IMR-90 (cell line): ENCODE measurements at regions not wholly inside any gene's neighbourhood (a gene's known extent, or its start where the extent isn't known, plus 50 kb on each side); places are given as distances from the start of the nearest gene placed in this dataset.

Experiments used
- ATAC-seq: fragments of 200-7000 bp; cut with Tn5 transposase; 2 replicates; pipeline ENCODE4 v1.9.1; 2020; ENCODE audit warnings: low read depth, mild to moderate bottlenecking, moderate library complexity
- BruUV-seq: library from RNA; stranded (reverse); fragments of 400-500 nt; replicated peaks from 2 replicates; lab custom pipeline; 2021; lab: Mats Ljungman, UMichigan
- CTCF ChIA-PET: fragments of 300-600 bp; formaldehyde crosslinking; extraction: SDS; loops from one replicate; lab custom pipeline; 2021; ENCODE audit warnings: antibody characterized with exemption; lab: Yijun Ruan, JAX
- POLR2A ChIA-PET: fragments of 300-600 bp; sonication (Branson Sonifier 250); formaldehyde crosslinking; loops from one replicate; lab custom pipeline; 2022; ENCODE audit warnings: antibody characterized with exemption; ENCODE audit not compliant: unreplicated experiment; lab: Charles Lee
- DNase-seq: peaks from one replicate; pipeline ENCODE4 v3.0.0; 2013
- H2AFZ ChIP-seq: replicated peaks from 2 replicates; pipeline ENCODE3; 2013; ENCODE audit warnings: low read length, mild to moderate bottlenecking; ENCODE audit not compliant: poor library complexity
- H2AK5ac ChIP-seq: 2 replicates; pipeline ENCODE4 v1.6.1; 2013; ENCODE audit warnings: low read depth, low read length, inconsistent platforms
- H2AK9ac ChIP-seq: replicated peaks from 2 replicates; pipeline ENCODE3; 2013; ENCODE audit warnings: mild to moderate bottlenecking, low read depth, low read length, moderate library complexity; ENCODE audit not compliant: poor library complexity
- H2BK120ac ChIP-seq: 2 replicates; pipeline ENCODE4 v1.6.1; 2013; ENCODE audit warnings: low read depth, low read length, inconsistent platforms
- H2BK15ac ChIP-seq: 3 replicates; pipeline ENCODE4 v1.6.1; 2013; ENCODE audit warnings: low read depth, low read length, inconsistent platforms
- H2BK20ac ChIP-seq: 2 replicates; pipeline ENCODE4 v1.6.1; 2013; ENCODE audit warnings: low read depth, mild to moderate bottlenecking, inconsistent platforms, low read length, moderate library complexity
- H2BK5ac ChIP-seq: 2 replicates; pipeline ENCODE4 v1.6.1; 2013; ENCODE audit warnings: mild to moderate bottlenecking, low read depth, low read length, inconsistent platforms; ENCODE audit not compliant: poor library complexity, severe bottlenecking
- H3K14ac ChIP-seq: replicated peaks from 2 replicates; pipeline ENCODE4 v1.6.1; 2013; ENCODE audit warnings: low read depth, low read length, inconsistent platforms
- H3K18ac ChIP-seq: 2 replicates; pipeline ENCODE4 v1.6.1; 2013; ENCODE audit warnings: low read depth, low read length, control low read depth
- H3K23ac ChIP-seq: 2 replicates; pipeline ENCODE4 v1.6.1; 2013; ENCODE audit warnings: low read depth, low read length, inconsistent platforms
- H3K27ac ChIP-seq: 2 replicates; pipeline ENCODE4 v1.5.1; 2013; ENCODE audit warnings: mild to moderate bottlenecking, control low read depth, low read length; ENCODE audit not compliant: insufficient read depth
- H3K27me3 ChIP-seq: 2 replicates; pipeline ENCODE4 v1.6.1; 2013; ENCODE audit warnings: low read length; ENCODE audit not compliant: control insufficient read depth, insufficient read depth
- H3K36me3 ChIP-seq: 2 replicates; pipeline ENCODE4 v1.6.1; 2013; ENCODE audit warnings: low read length, mixed read lengths; ENCODE audit not compliant: control insufficient read depth, insufficient read depth
- H3K4ac ChIP-seq: 2 replicates; pipeline ENCODE4 v1.6.1; 2013; ENCODE audit warnings: low read depth, low read length, inconsistent platforms
- H3K4me1 ChIP-seq: 2 replicates; pipeline ENCODE4 v1.6.1; 2013; ENCODE audit warnings: low read length, mixed read lengths; ENCODE audit not compliant: control insufficient read depth, insufficient read depth
- H3K4me2 ChIP-seq: 2 replicates; pipeline ENCODE4 v1.6.1; 2013; ENCODE audit warnings: low read depth, mild to moderate bottlenecking, control low read depth, low read length, moderate library complexity
- H3K4me3 ChIP-seq: 2 replicates; pipeline ENCODE4 v1.5.1; 2013; ENCODE audit warnings: low read depth, mild to moderate bottlenecking, control low read depth, low read length, moderate library complexity; ENCODE audit not compliant: insufficient read depth
- H3K56ac ChIP-seq: 2 replicates; pipeline ENCODE4 v1.6.1; 2013; ENCODE audit warnings: low read length, inconsistent platforms; ENCODE audit not compliant: insufficient read depth; ENCODE audit errors: extremely low read depth
- H3K79me1 ChIP-seq, 2 experiments: 2 replicates each; pipeline ENCODE4 v1.6.1; 2013; ENCODE audit warnings: low read length in 2 of 2, inconsistent platforms in 1 of 2, low read depth in 1 of 2
- H3K9ac ChIP-seq: 2 replicates; pipeline ENCODE4 v1.6.1; 2013; ENCODE audit warnings: low read depth, low read length, control low read depth
- H3K9me1 ChIP-seq: 2 replicates; pipeline ENCODE4 v1.6.1; 2013; ENCODE audit warnings: low read length, inconsistent platforms; ENCODE audit not compliant: insufficient read depth
- H3K9me3 ChIP-seq: 2 replicates; pipeline ENCODE4 v1.6.1; 2013; ENCODE audit warnings: low read length; ENCODE audit not compliant: control insufficient read depth, insufficient read depth
- H4K20me1 ChIP-seq: 2 replicates; pipeline ENCODE4 v1.6.1; 2013; ENCODE audit warnings: low read length, inconsistent platforms; ENCODE audit not compliant: insufficient read depth
- H4K5ac ChIP-seq: 2 replicates; pipeline ENCODE4 v1.6.1; 2013; ENCODE audit warnings: mild to moderate bottlenecking, low read depth, low read length, control low read depth
- H4K8ac ChIP-seq, 2 experiments: 2 replicates each; pipeline ENCODE4 v1.6.1; 2013; ENCODE audit warnings: low read depth in 2 of 2, low read length in 2 of 2, control low read depth in 1 of 2, inconsistent platforms in 1 of 2
- H4K91ac ChIP-seq: 2 replicates; pipeline ENCODE4 v1.6.1; 2013; ENCODE audit warnings: low read depth, low read length, inconsistent platforms; ENCODE audit not compliant: insufficient read depth
- CEBPB ChIP-seq: IDR thresholded peaks from 2 replicates; pipeline ENCODE4 v1.6.1; 2012; ENCODE audit warnings: low read depth, low read length, improper control_type of control experiment
- WGBS, 2 experiments: methylation state at CpG; one replicate each; pipeline versions ENCODE4 v1.1.5 to v1.1.7; 2013; ENCODE audit warnings: missing lambda C conversion rate in 2 of 2; ENCODE audit not compliant: insufficient read length in 1 of 2; ENCODE audit errors: extremely low coverage in 2 of 2; 5-methylcytosine and 5-hydroxymethylcytosine counted together
- dilution Hi-C: fragments of 300-500 bp; cut with HindIII; formaldehyde crosslinking; loops from one replicate; pipeline ENCODE4 v1.14.3; 2018; ENCODE audit warnings: low sequenced_read_pairs; ENCODE audit not compliant: unreplicated experiment
- in situ Hi-C: fragments of 300-500 bp; cut with MboI; formaldehyde crosslinking; loops from 3 replicates; pipeline ENCODE4 v1.14.3; 2019; ENCODE audit warnings: low sequenced_read_pairs, inconsistent platforms, mixed read lengths
- intact Hi-C: fragments of 100-400 bp; cut with micrococcal nuclease; formaldehyde crosslinking; loops from 2 replicates; pipeline ENCODE4 v1.10.0; 2022

- no peak overlapping the region for H4K5ac ChIP-seq
Measured at GRCh38 chr9:22383718-22384117, 62.9 kb upstream of the DMRTA1 start.

More at GRCh38 chr9:22383718-22384117, 62.9 kb upstream of the DMRTA1 start:
- POLR2A ChIA-PET, result no interaction called here
- Histone ChIP-seq H3K4me2 (no peak overlapping the region), H2BK20ac (no peak overlapping the region), H2BK120ac (no peak overlapping the region), H3K79me1 (no peaks in the 10 kb centered on the region), H4K20me1 (no peaks in the 10 kb centered on the region), H3K23ac (no peak overlapping the region), H3K36me3 (no peaks in the 10 kb centered on the region), H2AK5ac (no peak overlapping the region), H3K27ac (no peak overlapping the region), H3K56ac (no peak overlapping the region), H2AK9ac (no peak overlapping the region), H2BK15ac (no peak overlapping the region), H2AFZ (no peak overlapping the region), H3K4ac (no peak overlapping the region), H4K91ac (no peak overlapping the region), H3K9me1 (no peaks in the 10 kb centered on the region), H3K9ac (no peak overlapping the region), H3K27me3 (no peaks in the 10 kb centered on the region), H3K14ac (no peak overlapping the region), H2BK5ac (no peak overlapping the region), H3K18ac (no peak overlapping the region), H4K8ac (no peak overlapping the region), H3K4me3 (no peak overlapping the region), H3K4me1 (no peaks in the 10 kb centered on the region), H3K9me3 (no peaks in the 10 kb centered on the region)
- WGBS, 2 experiments, result no CpG with 5 or more reads among the region's 2 CpGs
- no peak for TF ChIP-seq CEBPB
- intact Hi-C loops, result no loop called here
- ATAC-seq, result no peak
- no TSS peak for BruUV-seq
- CTCF ChIA-PET, result no interaction called here
- in situ Hi-C loops, result no loop called here
- DNase-seq, result no peak
- dilution Hi-C loops, result no loop called here
